Testis (tissue), 2 donors: ENCODE measurements at regions not wholly inside any gene's neighbourhood (a gene's known extent, or its start where the extent isn't known, plus 50 kb on each side); places are given as distances from the start of the nearest gene placed in this dataset.

Experiments used
- POLR2A ChIP-seq: fragments of 450-650 bp; IDR thresholded peaks from one replicate; pipeline ENCODE4 v1.6.1; 2017; ENCODE audit warnings: antibody characterized with exemption, mild to moderate bottlenecking, moderate library complexity
- TF ChIP-seq, protein P1 (sequence below), 3 experiments: fragments of 450-650 bp in 2 of 3; fragments of 200-600 bp in 1 of 3; sonication (generic) in 1 of 3; IDR thresholded peaks; one replicate each; pipeline ENCODE4 v1.5.1; 2016 to 2019; ENCODE audit warnings: antibody characterized with exemption in 3 of 3, mild to moderate bottlenecking in 2 of 3, moderate library complexity in 1 of 3

DNA sequence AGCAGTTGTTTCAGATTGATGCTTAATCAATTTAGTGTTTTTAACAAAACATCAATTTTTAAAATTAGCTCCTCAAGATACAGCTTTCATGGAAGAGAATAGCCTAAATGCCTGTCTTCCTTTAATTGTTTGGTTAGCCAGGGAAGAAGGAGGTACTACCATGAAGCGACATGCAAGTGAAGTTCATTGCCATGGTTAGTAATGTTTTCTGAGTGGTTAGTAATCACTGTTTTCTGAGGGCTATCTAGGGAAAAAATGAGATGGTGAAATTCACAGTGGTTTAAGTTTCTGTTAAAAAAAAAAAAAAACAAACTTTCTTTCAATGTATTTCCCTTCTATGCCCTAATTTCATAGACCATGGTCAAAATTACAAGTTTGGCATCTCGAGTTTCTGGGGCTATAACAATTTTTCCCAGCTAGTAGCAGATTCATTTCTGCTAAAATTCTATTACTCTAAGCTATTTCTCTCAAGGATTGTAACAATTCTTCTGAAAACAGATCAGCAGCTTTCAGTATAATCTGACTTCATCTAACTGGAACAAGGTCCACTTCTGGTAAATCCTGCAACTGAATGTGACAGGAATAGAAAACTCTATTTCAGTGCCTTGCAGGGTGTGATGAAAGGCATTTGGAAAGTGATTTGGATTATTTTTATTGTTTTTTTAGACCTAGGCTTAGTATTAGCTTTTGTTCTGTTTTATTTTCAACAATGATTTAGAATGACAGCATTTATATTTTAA, 157.0 kb downstream of the PCDH18 start:
- TF ChIP-seq, protein P1, sequence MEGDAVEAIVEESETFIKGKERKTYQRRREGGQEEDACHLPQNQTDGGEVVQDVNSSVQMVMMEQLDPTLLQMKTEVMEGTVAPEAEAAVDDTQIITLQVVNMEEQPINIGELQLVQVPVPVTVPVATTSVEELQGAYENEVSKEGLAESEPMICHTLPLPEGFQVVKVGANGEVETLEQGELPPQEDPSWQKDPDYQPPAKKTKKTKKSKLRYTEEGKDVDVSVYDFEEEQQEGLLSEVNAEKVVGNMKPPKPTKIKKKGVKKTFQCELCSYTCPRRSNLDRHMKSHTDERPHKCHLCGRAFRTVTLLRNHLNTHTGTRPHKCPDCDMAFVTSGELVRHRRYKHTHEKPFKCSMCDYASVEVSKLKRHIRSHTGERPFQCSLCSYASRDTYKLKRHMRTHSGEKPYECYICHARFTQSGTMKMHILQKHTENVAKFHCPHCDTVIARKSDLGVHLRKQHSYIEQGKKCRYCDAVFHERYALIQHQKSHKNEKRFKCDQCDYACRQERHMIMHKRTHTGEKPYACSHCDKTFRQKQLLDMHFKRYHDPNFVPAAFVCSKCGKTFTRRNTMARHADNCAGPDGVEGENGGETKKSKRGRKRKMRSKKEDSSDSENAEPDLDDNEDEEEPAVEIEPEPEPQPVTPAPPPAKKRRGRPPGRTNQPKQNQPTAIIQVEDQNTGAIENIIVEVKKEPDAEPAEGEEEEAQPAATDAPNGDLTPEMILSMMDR (IDR thresholded peaks at IDR 0.05), result no peak
- TF ChIP-seq POLR2A, result no peak
